ENCODE measurements at regions not wholly inside any gene's neighbourhood (a gene's known extent, or its start where the extent isn't known, plus 50 kb on each side); places are given as distances from the start of the nearest gene placed in this dataset.

GRCh38 chr9:38312406-38312805, 80.1 kb upstream of the ALDH1B1 start:
- DNase-seq, result no peak

- no peak for DNase-seq
These were observed 80.9 kb upstream of the ALDH1B1 start for GRCh38 chr9:38311382-38312270.

- DNase-seq, result no peak
These were observed 82.9 kb upstream of the ALDH1B1 start for GRCh38 chr9:38309324-38310195.

- no peak for DNase-seq
These were observed 84.4 kb upstream of the ALDH1B1 start for GRCh38 chr9:38308136-38308535.

GRCh38 chr9:38306899-38307298, 85.6 kb upstream of the ALDH1B1 start:
- no peak for DNase-seq

- no peak for DNase-seq
These were observed 86.9 kb upstream of the ALDH1B1 start for GRCh38 chr9:38305582-38305981.

GRCh38 chr9:38301376-38302106, 91.0 kb upstream of the ALDH1B1 start:
- DNase-seq, result no peak

- no peak for DNase-seq
These were observed 92.6 kb upstream of the ALDH1B1 start for GRCh38 chr9:38299856-38300255.

- DNase-seq, result no peak
These were observed 93.6 kb upstream of the ALDH1B1 start for GRCh38 chr9:38298904-38299303.

- DNase-seq, result no peak
These were observed 94.0 kb upstream of the ALDH1B1 start for GRCh38 chr9:38298503-38298902.

GRCh38 chr9:38296807-38297206, 95.7 kb upstream of the ALDH1B1 start:
- no peak for DNase-seq

- DNase-seq, result no peak
These were observed 96.7 kb upstream of the ALDH1B1 start for GRCh38 chr9:38295764-38296163.

- DNase-seq, result no peak
These were observed 98.1 kb upstream of the ALDH1B1 start for GRCh38 chr9:38294220-38294960.

- no peak for DNase-seq
These were observed 99.5 kb upstream of the ALDH1B1 start for GRCh38 chr9:38293022-38293421.

GRCh38 chr9:38292480-38292879, 100.0 kb upstream of the ALDH1B1 start:
- DNase-seq, result no peak

GRCh38 chr9:38289866-38290245, 102.6 kb upstream of the ALDH1B1 start:
- DNase-seq, result no peak

GRCh38 chr9:38289236-38289865, 103.2 kb upstream of the ALDH1B1 start:
- DNase-seq, result no peak

- no peak for DNase-seq
These were observed 104.0 kb upstream of the ALDH1B1 start for GRCh38 chr9:38288502-38288901.

- no peak for DNase-seq
These were observed 105.0 kb upstream of the ALDH1B1 start for GRCh38 chr9:38287420-38287985.

- DNase-seq, result no peak
These were observed 105.7 kb upstream of the ALDH1B1 start for GRCh38 chr9:38286766-38287165.

GRCh38 chr9:38286357-38286756, 106.1 kb upstream of the ALDH1B1 start:
- no peak for DNase-seq

GRCh38 chr9:38285236-38285635, 107.3 kb upstream of the ALDH1B1 start:
- DNase-seq, result no peak

All from NCI-H226 (cell line).